Fibroblast of lung (primary cell): ENCODE measurements at regions not wholly inside any gene's neighbourhood (a gene's known extent, or its start where the extent isn't known, plus 50 kb on each side); places are given as distances from the start of the nearest gene placed in this dataset.

Source experiments
- DNase-seq, 2 donors: peaks; one replicate each; pipeline versions ENCODE4 v3.0.0 to v3.0.0-alpha.2; 2010; ENCODE audit warnings: low read depth in 2 of 2
- H2AFZ ChIP-seq: 2 replicates; pipeline ENCODE4 v1.5.1; 2012; ENCODE audit warnings: low read length, control low read depth, inconsistent platforms
- H3K27ac ChIP-seq: 2 replicates; pipeline ENCODE4 v1.5.1; 2011; ENCODE audit warnings: low read length, control low read depth; ENCODE audit not compliant: insufficient read depth
- H3K27me3 ChIP-seq: 2 replicates; pipeline ENCODE4 v1.5.1; 2011; ENCODE audit warnings: mild to moderate bottlenecking, low read length; ENCODE audit not compliant: control insufficient read depth, insufficient read depth
- H3K36me3 ChIP-seq: 2 replicates; pipeline ENCODE4 v1.5.1; 2011; ENCODE audit warnings: low read length; ENCODE audit not compliant: control insufficient read depth, insufficient read depth
- H3K4me1 ChIP-seq: 2 replicates; pipeline ENCODE4 v1.5.1; 2011; ENCODE audit warnings: low read length; ENCODE audit not compliant: control insufficient read depth, insufficient read depth; ENCODE audit errors: extremely low read depth
- H3K4me2 ChIP-seq: 2 replicates; pipeline ENCODE4 v1.5.1; 2011; ENCODE audit warnings: low read length, control low read depth; ENCODE audit not compliant: insufficient read depth; ENCODE audit errors: extremely low read depth
- H3K4me3 ChIP-seq, 4 experiments: fragments of 200-600 bp in 1 of 4; sonication (generic) in 1 of 4; replicated peaks in 1 of 4; 2 replicates each; pipeline ENCODE4 v1.5.1; 2011 to 2016; ENCODE audit warnings: low read length in 4 of 4, low read depth in 3 of 4, mild to moderate bottlenecking in 3 of 4, control low read depth in 2 of 4, inconsistent platforms in 1 of 4, mixed read lengths in 1 of 4; ENCODE audit not compliant: insufficient read depth in 1 of 4; ENCODE audit errors: control extremely low read depth in 1 of 4
- H3K79me2 ChIP-seq: 2 replicates; pipeline ENCODE4 v1.5.1; 2012; ENCODE audit warnings: mild to moderate bottlenecking, low read length, inconsistent platforms; ENCODE audit not compliant: control insufficient read depth, insufficient read depth
- H3K9ac ChIP-seq: 2 replicates; pipeline ENCODE4 v1.5.1; 2011; ENCODE audit warnings: mild to moderate bottlenecking, low read length, control low read depth; ENCODE audit not compliant: insufficient read depth
- H3K9me3 ChIP-seq: 2 replicates; pipeline ENCODE4 v1.5.1; 2012; ENCODE audit warnings: low read depth, low read length; ENCODE audit not compliant: control insufficient read depth, insufficient read depth
- H4K20me1 ChIP-seq: 2 replicates; pipeline ENCODE4 v1.5.1; 2011; ENCODE audit warnings: low read length; ENCODE audit not compliant: control insufficient read depth, insufficient read depth; ENCODE audit errors: extremely low read depth
- EZH2 ChIP-seq: IDR thresholded peaks from 2 replicates; pipeline ENCODE4 v1.5.1; 2012; ENCODE audit warnings: low read length, control low read depth, mild to moderate bottlenecking; ENCODE audit errors: missing control alignments
- TF ChIP-seq, protein P1 (sequence below), 2 donors: IDR thresholded peaks in 1 of 2; conservative IDR thresholded peaks in 1 of 2; 1 replicate in 1 of 2; 2 replicates in 1 of 2; pipeline ENCODE4 v1.5.1; 2011 to 2012; ENCODE audit warnings: low read length in 2 of 2, control low read depth in 1 of 2, inconsistent platforms in 1 of 2, low read depth in 1 of 2, mild to moderate bottlenecking in 1 of 2

DNA sequence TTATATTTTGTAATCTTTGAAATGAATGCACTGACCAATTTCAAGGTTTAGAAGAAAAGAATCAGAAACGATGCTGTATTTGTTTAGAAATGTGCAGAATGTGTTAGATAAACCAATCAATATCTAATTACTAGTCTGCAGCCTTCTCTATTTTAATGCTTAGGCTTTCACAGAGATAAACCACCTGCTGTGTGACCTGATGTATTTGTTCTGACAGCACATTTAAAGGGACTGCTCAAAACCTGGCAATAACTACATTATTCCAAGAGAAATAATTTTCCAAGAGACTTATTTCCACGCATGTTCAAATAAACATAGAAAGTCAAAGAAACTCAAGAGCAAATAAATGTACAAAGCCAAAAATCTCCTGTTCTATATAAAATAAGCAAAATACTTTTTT is 641.6 kb upstream of the PCDH20 start:
- no peaks in the 10 kb centered on the region for H3K79me2 ChIP-seq
- H3K4me2 ChIP-seq: no peak overlapping the region
- no peaks in the 10 kb centered on the region for H3K4me1 ChIP-seq
- no peaks in the 10 kb centered on the region for H3K27me3 ChIP-seq
- H3K27ac ChIP-seq: no peak overlapping the region
- H4K20me1 ChIP-seq: no peaks in the 10 kb centered on the region
- no peak for DNase-seq
- no peaks in the 10 kb centered on the region for H3K36me3 ChIP-seq
- no peak overlapping the region for H3K9ac ChIP-seq
- H3K9me3 ChIP-seq: no peaks in the 10 kb centered on the region
- TF ChIP-seq, protein P1, sequence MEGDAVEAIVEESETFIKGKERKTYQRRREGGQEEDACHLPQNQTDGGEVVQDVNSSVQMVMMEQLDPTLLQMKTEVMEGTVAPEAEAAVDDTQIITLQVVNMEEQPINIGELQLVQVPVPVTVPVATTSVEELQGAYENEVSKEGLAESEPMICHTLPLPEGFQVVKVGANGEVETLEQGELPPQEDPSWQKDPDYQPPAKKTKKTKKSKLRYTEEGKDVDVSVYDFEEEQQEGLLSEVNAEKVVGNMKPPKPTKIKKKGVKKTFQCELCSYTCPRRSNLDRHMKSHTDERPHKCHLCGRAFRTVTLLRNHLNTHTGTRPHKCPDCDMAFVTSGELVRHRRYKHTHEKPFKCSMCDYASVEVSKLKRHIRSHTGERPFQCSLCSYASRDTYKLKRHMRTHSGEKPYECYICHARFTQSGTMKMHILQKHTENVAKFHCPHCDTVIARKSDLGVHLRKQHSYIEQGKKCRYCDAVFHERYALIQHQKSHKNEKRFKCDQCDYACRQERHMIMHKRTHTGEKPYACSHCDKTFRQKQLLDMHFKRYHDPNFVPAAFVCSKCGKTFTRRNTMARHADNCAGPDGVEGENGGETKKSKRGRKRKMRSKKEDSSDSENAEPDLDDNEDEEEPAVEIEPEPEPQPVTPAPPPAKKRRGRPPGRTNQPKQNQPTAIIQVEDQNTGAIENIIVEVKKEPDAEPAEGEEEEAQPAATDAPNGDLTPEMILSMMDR (conservative IDR thresholded peaks at IDR 0.05 in 1 of 2, IDR thresholded peaks at IDR 0.05 in 1 of 2; ENCODE audit: low read depth in 1 of 2, low read length in 2 of 2): no peak
- no peak for TF ChIP-seq EZH2
- no peak overlapping the region for H3K4me3 ChIP-seq
- H2AFZ ChIP-seq: no peak overlapping the region

- Histone ChIP-seq H3K4me2 (no peak overlapping the region), H3K9ac (no peak overlapping the region), H2AFZ (no peak overlapping the region)
These were observed 634.3 kb upstream of the PCDH20 start for GRCh38 chr13:62049992-62050391.

DNA sequence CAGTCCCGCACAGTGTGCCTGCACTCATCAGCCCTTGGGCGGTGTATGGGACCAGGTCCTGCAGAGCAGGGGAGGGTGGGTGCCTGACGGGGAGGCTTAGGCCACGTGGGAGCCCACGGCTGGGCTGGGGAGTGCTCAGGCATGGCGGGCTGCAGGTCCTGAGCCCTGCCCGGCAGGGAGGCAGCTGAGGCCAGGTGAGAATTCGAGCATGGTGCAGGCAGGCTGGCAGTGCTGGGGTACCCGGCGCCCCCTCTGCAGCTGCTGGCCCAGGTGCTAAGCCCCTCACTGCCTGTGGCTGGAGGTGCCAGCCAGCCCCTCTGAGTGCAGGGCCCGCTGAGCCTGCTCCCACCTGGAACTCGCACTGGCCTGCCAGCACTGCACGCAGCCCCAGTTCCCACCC is 630.9 kb upstream of the PCDH20 start:
- H3K36me3 ChIP-seq: no peaks in the 10 kb centered on the region
- no peak overlapping the region for H3K9ac ChIP-seq
- H3K4me2 ChIP-seq: no peak overlapping the region
- no peaks in the 10 kb centered on the region for H3K4me1 ChIP-seq
- H3K79me2 ChIP-seq: no peaks in the 10 kb centered on the region
- no peaks in the 10 kb centered on the region for H3K27me3 ChIP-seq
- H3K9me3 ChIP-seq: no peaks in the 10 kb centered on the region
- DNase-seq: no peak
- H3K27ac ChIP-seq: no peak overlapping the region
- H4K20me1 ChIP-seq: no peaks in the 10 kb centered on the region
- no peak overlapping the region for H3K4me3 ChIP-seq
- TF ChIP-seq EZH2: no peak
- TF ChIP-seq, protein P1 (conservative IDR thresholded peaks at IDR 0.05 in 1 of 2, IDR thresholded peaks at IDR 0.05 in 1 of 2; ENCODE audit: low read depth in 1 of 2, low read length in 2 of 2): no peak
- H2AFZ ChIP-seq: no peak overlapping the region

More at GRCh38 chr13:62049992-62050391, 634.3 kb upstream of the PCDH20 start:
- Histone ChIP-seq H3K9me3 (no peaks in the 10 kb centered on the region), H3K4me3 (no peak overlapping the region), H3K27ac (no peak overlapping the region), H3K27me3 (no peaks in the 10 kb centered on the region), H3K4me1 (no peaks in the 10 kb centered on the region), H3K36me3 (no peaks in the 10 kb centered on the region), H3K79me2 (no peaks in the 10 kb centered on the region), H4K20me1 (no peaks in the 10 kb centered on the region)
- TF ChIP-seq, protein P1 (conservative IDR thresholded peaks at IDR 0.05 in 1 of 2, IDR thresholded peaks at IDR 0.05 in 1 of 2; ENCODE audit: low read depth in 1 of 2, low read length in 2 of 2): no peak
- no peak for TF ChIP-seq EZH2
- DNase-seq: no peak
